ENCODE measurements at regions not wholly inside any gene's neighbourhood (a gene's known extent, or its start where the extent isn't known, plus 50 kb on each side); places are given as distances from the start of the nearest gene placed in this dataset.

DNA sequence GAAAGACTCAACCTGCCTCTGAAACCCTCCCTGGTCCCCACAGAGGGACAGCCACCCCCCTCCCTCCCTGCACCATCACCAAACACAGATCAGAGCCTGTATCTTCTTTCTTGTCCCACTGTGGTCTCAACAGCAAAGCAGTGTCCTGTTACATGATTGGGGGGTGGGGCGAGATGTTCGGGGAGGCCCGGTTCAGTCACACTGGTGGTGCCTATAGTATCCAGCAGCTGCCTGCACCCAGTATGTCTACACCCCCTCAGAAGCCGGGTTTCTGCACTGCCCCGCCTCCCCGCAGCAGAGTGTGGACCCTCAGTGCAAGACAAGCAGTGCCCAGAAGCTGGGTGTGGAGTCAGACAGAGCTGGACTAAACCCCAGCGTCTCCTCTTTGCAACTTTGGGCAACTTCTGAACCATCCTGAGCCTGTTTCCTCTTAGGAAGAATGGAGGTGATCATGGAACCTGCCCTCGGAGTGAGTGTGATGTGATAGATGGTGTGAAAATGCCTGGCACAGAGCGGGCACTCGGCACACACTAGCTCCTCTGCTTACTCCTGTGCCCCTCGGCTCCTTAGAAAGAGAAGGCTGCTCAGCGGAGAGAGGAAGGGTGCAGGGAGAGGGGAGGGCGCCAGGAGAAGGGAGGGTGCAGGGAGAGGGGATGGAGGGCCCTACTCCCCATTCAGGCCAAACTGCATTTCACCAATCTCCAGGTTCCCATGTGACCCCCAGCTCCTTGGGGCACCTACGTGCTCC is 84.0 kb upstream of the TNRC6C start:
- Histone ChIP-seq H3K9ac (ENCODE audit: low read length) (no peak overlapping the region), H3K4me3 (ENCODE audit: low read length) (no peak overlapping the region), H3K27ac (ENCODE audit: low read depth, low read length) (no peak overlapping the region), H3K27me3 (ENCODE audit: control insufficient read depth, insufficient read depth, low read length) (peaks cover 2% of the 10 kb centered on the region), H3K4me1 (ENCODE audit: control insufficient read depth, insufficient read depth, low read length) (no peaks in the 10 kb centered on the region), H3K36me3 (ENCODE audit: control insufficient read depth, insufficient read depth, low read length) (no peaks in the 10 kb centered on the region)

DNA sequence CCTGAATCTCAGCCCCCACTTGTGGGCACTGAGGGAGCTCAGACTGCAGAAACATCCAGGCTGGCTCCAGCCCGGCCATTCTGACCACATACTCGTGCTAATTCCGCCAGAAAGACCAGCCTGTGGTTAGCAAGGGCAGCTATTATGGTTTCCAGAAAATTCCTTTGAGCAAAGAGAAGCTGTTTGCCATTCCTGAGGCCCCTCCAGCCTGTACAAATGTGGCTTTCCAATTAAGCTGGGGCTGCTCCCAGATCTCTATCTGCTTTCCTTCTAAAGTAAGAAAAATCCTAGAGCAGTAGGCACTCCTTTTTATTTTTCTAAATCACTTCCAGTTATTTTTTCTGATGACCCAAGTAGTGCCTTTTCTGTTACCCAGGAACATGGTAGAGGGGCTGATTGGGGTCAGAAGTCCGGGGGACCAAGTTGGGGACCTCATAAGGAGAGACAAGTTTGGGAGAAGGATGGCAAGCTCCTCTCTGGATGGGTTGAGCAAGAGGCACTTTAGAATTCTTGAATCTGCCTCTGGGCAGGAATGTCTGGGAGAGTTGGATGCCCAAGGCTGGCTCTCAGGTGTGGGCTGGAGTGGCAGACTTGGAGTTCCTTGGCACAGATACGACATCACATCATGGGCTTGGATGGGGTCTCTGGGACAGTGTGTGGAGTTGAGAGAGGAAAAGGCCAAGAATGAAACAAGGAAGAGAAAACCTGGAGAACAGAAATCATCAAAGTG is 83.3 kb upstream of the TNRC6C start:
- Histone ChIP-seq H3K27me3 (ENCODE audit: control insufficient read depth, insufficient read depth, low read length) (peaks cover 2% of the 10 kb centered on the region), H3K4me3 (ENCODE audit: low read length) (no peak overlapping the region), H3K27ac (ENCODE audit: low read depth, low read length) (no peak overlapping the region), H3K36me3 (ENCODE audit: control insufficient read depth, insufficient read depth, low read length) (no peaks in the 10 kb centered on the region), H3K4me1 (ENCODE audit: control insufficient read depth, insufficient read depth, low read length) (no peaks in the 10 kb centered on the region), H3K9ac (ENCODE audit: low read length) (no peak overlapping the region)

DNA sequence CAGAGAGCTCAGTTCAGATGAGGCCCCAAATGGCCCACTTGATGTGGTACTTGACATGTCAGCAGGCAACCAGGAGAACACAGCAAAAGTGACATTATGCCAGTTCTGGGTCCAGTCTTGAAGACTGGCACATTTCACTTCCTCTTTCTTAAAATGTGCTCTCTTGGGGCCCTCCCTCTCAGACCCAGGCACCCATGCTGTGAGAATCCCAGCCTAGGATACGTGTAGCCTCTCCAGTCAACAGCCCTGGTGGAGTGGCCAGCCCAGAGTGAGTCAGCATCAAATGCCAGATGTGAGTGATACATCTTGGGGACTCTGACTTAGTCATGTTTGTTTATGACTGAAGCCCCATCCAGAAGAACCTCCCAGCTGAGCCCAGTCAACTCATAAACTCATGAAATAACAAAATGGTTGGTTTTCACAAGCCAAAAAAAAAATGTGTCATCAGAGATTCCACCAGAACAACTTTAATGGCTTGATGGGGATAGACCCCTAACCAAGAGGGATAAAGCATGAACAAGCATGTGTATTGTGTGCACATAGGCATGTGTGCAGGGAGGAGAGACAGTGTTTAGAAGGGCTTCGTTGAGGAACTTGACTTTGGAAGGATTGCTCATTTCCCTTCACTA is 82.5 kb upstream of the TNRC6C start:
- H3K4me1 ChIP-seq (ENCODE audit: control insufficient read depth, insufficient read depth, low read length), result no peaks in the 10 kb centered on the region
- no peak overlapping the region for H3K4me3 ChIP-seq (ENCODE audit: low read length)
- H3K27me3 ChIP-seq (ENCODE audit: control insufficient read depth, insufficient read depth, low read length), result peaks cover 2% of the 10 kb centered on the region
- H3K9ac ChIP-seq (ENCODE audit: low read length), result no peak overlapping the region
- H3K36me3 ChIP-seq (ENCODE audit: control insufficient read depth, insufficient read depth, low read length), result no peaks in the 10 kb centered on the region
- H3K27ac ChIP-seq (ENCODE audit: low read depth, low read length), result no peak overlapping the region

GRCh38 chr17:77877036-77877435 is 81.5 kb upstream of the TNRC6C start:
- no peaks in the 10 kb centered on the region for H3K36me3 ChIP-seq (ENCODE audit: control insufficient read depth, insufficient read depth, low read length)
- H3K4me1 ChIP-seq (ENCODE audit: control insufficient read depth, insufficient read depth, low read length), result no peaks in the 10 kb centered on the region
- H3K27me3 ChIP-seq (ENCODE audit: control insufficient read depth, insufficient read depth, low read length), result peaks cover 6% of the 10 kb centered on the region
- H3K9ac ChIP-seq (ENCODE audit: low read length), result no peak overlapping the region
- H3K4me3 ChIP-seq (ENCODE audit: low read length), result no peak overlapping the region
- H3K27ac ChIP-seq (ENCODE audit: low read depth, low read length), result no peak overlapping the region

- H3K36me3 ChIP-seq (ENCODE audit: control insufficient read depth, insufficient read depth, low read length), result no peaks in the 10 kb centered on the region
- H3K4me3 ChIP-seq (ENCODE audit: low read length), result no peak overlapping the region
- peaks cover 7% of the 10 kb centered on the region for H3K27me3 ChIP-seq (ENCODE audit: control insufficient read depth, insufficient read depth, low read length)
- H3K9ac ChIP-seq (ENCODE audit: low read length), result no peak overlapping the region
- H3K4me1 ChIP-seq (ENCODE audit: control insufficient read depth, insufficient read depth, low read length), result no peaks in the 10 kb centered on the region
- no peak overlapping the region for H3K27ac ChIP-seq (ENCODE audit: low read depth, low read length)
Observed at GRCh38 chr17:77877646-77878355, 80.7 kb upstream of the TNRC6C start.

DNA sequence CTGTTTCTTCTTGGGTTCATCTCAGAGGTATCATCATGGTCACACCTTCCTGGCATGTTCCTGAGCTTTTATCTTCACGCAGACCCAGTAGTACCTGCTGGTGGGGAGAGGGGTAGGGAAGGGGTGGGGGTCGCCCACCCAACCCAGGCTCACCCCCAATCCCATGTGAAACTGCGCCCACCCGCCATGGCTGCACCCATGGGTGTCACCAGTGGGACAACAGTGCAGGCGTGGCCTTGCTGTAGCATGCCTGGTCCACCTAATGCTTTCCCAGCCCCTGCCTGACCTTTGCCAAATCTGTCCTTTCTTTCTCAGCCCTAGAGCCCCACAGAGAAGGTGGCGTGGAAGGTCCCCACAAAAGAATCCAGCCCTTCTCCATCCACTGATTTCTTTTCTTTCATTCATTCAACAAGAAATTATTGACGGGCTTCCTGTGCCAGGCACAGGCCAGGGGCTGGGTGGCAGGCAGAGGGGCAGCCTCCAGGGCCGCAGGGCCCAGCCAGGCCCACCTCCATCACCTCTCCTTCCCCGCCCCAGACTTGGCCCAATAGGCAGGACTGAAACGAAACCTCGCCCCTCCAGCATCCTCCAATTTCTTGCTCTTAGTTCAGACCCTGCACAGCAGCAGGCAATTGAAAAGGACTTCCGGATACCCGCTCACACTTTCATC is 79.1 kb upstream of the TNRC6C start:
- no peak overlapping the region for H3K9ac ChIP-seq (ENCODE audit: low read length)
- peaks cover 5% of the 10 kb centered on the region for H3K27me3 ChIP-seq (ENCODE audit: control insufficient read depth, insufficient read depth, low read length)
- no peaks in the 10 kb centered on the region for H3K36me3 ChIP-seq (ENCODE audit: control insufficient read depth, insufficient read depth, low read length)
- no peak overlapping the region for H3K4me3 ChIP-seq (ENCODE audit: low read length)
- H3K27ac ChIP-seq (ENCODE audit: low read depth, low read length), result no peak overlapping the region
- H3K4me1 ChIP-seq (ENCODE audit: control insufficient read depth, insufficient read depth, low read length), result no peaks in the 10 kb centered on the region

GRCh38 chr17:77879896-77880280 is 78.6 kb upstream of the TNRC6C start:
- Histone ChIP-seq H3K9ac (ENCODE audit: low read length) (no peak overlapping the region), H3K36me3 (ENCODE audit: control insufficient read depth, insufficient read depth, low read length) (no peaks in the 10 kb centered on the region), H3K27ac (ENCODE audit: low read depth, low read length) (no peak overlapping the region), H3K4me3 (ENCODE audit: low read length) (no peak overlapping the region), H3K27me3 (ENCODE audit: control insufficient read depth, insufficient read depth, low read length) (peaks cover 5% of the 10 kb centered on the region), H3K4me1 (ENCODE audit: control insufficient read depth, insufficient read depth, low read length) (no peaks in the 10 kb centered on the region)

- H3K4me1 ChIP-seq (ENCODE audit: control insufficient read depth, insufficient read depth, low read length), result no peaks in the 10 kb centered on the region
- no peak overlapping the region for H3K4me3 ChIP-seq (ENCODE audit: low read length)
- peaks cover 5% of the 10 kb centered on the region for H3K27me3 ChIP-seq (ENCODE audit: control insufficient read depth, insufficient read depth, low read length)
- no peak overlapping the region for H3K9ac ChIP-seq (ENCODE audit: low read length)
- no peaks in the 10 kb centered on the region for H3K36me3 ChIP-seq (ENCODE audit: control insufficient read depth, insufficient read depth, low read length)
- peak overlapping the region; percentile 15 for H3K27ac ChIP-seq (ENCODE audit: low read depth, low read length)
Observed at GRCh38 chr17:77880711-77881450, 77.6 kb upstream of the TNRC6C start.

DNA sequence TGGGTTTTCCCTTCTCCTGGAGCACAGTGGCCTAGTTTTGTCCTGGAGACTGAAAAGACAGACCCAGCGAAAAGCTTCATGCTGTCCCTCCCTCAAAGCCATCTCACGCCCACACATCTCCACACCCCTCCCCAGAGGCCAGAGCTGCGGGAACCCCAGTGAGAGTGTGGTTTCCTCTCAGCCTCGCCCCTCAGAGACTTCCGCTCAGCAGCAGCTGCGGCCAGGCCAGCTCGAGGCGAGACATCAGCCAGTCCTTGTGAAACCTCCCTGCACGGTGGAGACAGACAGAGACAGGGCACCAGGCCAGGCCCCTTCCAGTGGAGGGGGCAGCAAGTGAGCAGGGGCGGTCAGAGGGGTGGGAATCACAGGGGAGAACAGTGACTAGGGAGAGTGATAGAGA is 77.0 kb upstream of the TNRC6C start:
- peaks cover 8% of the 10 kb centered on the region for H3K27me3 ChIP-seq (ENCODE audit: control insufficient read depth, insufficient read depth, low read length)
- no peaks in the 10 kb centered on the region for H3K36me3 ChIP-seq (ENCODE audit: control insufficient read depth, insufficient read depth, low read length)
- H3K4me3 ChIP-seq (ENCODE audit: low read length), result peak overlapping the region; percentile 9
- peak overlapping the region; percentile 15 for H3K27ac ChIP-seq (ENCODE audit: low read depth, low read length)
- H3K4me1 ChIP-seq (ENCODE audit: control insufficient read depth, insufficient read depth, low read length), result no peaks in the 10 kb centered on the region
- no peak overlapping the region for H3K9ac ChIP-seq (ENCODE audit: low read length)

GRCh38 chr17:77882040-77882439 is 76.5 kb upstream of the TNRC6C start:
- peak overlapping the region; percentile 9 for H3K4me3 ChIP-seq (ENCODE audit: low read length)
- H3K9ac ChIP-seq (ENCODE audit: low read length), result no peak overlapping the region

DNA sequence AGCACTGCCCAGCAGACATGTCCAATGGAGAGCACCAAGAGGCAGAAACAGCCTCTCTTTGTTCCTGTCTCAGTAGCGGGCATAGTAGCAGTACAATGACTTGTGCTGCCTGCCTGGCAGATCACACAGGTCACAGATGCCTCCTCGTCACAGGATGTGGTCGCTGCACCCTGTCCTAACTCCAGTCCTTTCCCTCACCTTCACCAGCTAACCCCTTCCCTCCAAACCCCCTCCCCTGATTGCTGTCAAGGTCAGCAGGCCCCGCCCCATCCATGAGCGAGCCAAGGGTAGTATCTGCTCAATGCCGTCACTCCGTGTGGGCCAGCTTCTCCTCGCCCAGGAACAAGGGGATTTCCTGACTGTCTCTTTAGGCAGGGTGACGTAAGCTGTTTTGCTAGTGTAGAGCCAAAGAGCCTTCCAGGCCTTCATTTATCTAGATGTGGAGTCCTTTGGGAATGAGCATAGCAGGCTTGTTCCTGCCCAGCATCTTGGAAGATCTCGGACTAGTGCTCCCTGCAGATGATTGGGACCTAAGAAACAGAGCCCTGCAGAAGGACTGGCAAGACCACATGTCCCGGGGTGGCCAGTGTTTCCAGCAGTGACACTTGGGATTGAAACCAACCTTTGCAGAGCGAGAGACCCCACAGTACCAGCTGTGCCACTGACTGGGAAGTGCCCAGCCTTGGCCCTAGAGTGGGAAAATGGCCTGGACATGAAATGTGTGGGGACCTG is 75.9 kb upstream of the TNRC6C start:
- no peak overlapping the region for H3K9ac ChIP-seq (ENCODE audit: low read length)
- H3K4me3 ChIP-seq (ENCODE audit: low read length), result peak overlapping the region; percentile 9
- peaks cover 11% of the 10 kb centered on the region for H3K27me3 ChIP-seq (ENCODE audit: control insufficient read depth, insufficient read depth, low read length)
- H3K4me1 ChIP-seq (ENCODE audit: control insufficient read depth, insufficient read depth, low read length), result peaks cover under 1% of the 10 kb centered on the region
- H3K27ac ChIP-seq (ENCODE audit: low read depth, low read length), result no peak overlapping the region
- H3K36me3 ChIP-seq (ENCODE audit: control insufficient read depth, insufficient read depth, low read length), result no peaks in the 10 kb centered on the region

More at GRCh38 chr17:77882040-77882439, 76.5 kb upstream of the TNRC6C start:
- H3K27me3 ChIP-seq (ENCODE audit: control insufficient read depth, insufficient read depth, low read length), result peaks cover 9% of the 10 kb centered on the region
- H3K36me3 ChIP-seq (ENCODE audit: control insufficient read depth, insufficient read depth, low read length), result no peaks in the 10 kb centered on the region
- no peaks in the 10 kb centered on the region for H3K4me1 ChIP-seq (ENCODE audit: control insufficient read depth, insufficient read depth, low read length)
- no peak overlapping the region for H3K27ac ChIP-seq (ENCODE audit: low read depth, low read length)
